ENCODE measurements at regions not wholly inside any gene's neighbourhood (a gene's known extent, or its start where the extent isn't known, plus 50 kb on each side); places are given as distances from the start of the nearest gene placed in this dataset.

DNA sequence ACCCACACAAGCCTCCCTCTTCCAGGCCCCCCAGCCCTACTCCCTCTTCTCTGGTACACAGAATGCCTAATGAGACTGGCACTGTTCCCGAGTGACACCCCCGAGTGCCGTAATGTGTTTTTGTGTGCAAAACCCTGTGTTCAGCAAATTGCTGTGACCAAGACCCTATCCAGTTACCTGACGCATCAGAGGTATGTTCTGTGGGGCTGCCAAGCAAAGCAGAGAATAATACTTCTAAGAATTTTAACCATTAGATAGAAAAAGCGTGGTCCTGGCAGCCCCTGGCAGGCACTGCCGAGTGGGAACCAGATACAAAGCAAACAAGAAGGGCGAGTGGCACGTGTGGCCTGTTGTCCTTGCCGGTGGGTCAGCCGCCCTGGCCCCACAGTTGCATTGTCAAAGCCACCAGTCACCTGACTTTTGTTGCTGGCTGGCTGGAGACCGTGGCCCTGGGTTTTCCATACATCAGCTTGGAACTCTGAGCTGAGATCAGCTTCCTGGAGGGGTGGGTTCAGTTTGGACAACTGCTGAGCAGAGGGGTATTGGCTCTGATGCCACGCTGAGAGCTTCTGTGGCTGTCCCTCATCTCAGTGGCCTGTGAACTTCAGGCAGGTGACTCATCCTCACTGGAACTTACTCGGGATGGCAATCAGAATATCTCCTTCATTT lies 69.1 kb upstream of the BRD7 start:
- no peak for ATAC-seq
- TF ChIP-seq ESRRG (CRISPR knock-in tag; IDR thresholded peaks at IDR 0.05) (no peak), TOX (CRISPR knock-in tag; IDR thresholded peaks at IDR 0.05; ENCODE audit: borderline replicate concordance) (no peak), ZNF8 (CRISPR knock-in tag; IDR thresholded peaks at IDR 0.05) (no peak), TCF4 (CRISPR knock-in tag; IDR thresholded peaks at IDR 0.05; ENCODE audit: borderline replicate concordance) (no peak), ZFP3 (CRISPR knock-in tag; IDR thresholded peaks at IDR 0.05) (no peak), OSR1 (CRISPR knock-in tag; IDR thresholded peaks at IDR 0.05) (no peak), CSDC2 (CRISPR knock-in tag; IDR thresholded peaks at IDR 0.05) (no peak), ZNF565 (CRISPR knock-in tag; conservative IDR thresholded peaks at IDR 0.05; ENCODE audit: low read depth) (no peak), ZFP30 (CRISPR knock-in tag; IDR thresholded peaks at IDR 0.05) (no peak), BACH2 (CRISPR knock-in tag; IDR thresholded peaks at IDR 0.05; ENCODE audit: borderline replicate concordance) (no peak), ZC3H10 (CRISPR knock-in tag; IDR thresholded peaks at IDR 0.05) (no peak), SNAI2 (CRISPR knock-in tag; IDR thresholded peaks at IDR 0.05) (no peak), ISL1 (CRISPR knock-in tag; IDR thresholded peaks at IDR 0.05) (no peak), GLIS3 (CRISPR knock-in tag; IDR thresholded peaks at IDR 0.05) (no peak), RARB (CRISPR knock-in tag; IDR thresholded peaks at IDR 0.05) (no peak)
- TF ChIP-seq, protein P1, sequence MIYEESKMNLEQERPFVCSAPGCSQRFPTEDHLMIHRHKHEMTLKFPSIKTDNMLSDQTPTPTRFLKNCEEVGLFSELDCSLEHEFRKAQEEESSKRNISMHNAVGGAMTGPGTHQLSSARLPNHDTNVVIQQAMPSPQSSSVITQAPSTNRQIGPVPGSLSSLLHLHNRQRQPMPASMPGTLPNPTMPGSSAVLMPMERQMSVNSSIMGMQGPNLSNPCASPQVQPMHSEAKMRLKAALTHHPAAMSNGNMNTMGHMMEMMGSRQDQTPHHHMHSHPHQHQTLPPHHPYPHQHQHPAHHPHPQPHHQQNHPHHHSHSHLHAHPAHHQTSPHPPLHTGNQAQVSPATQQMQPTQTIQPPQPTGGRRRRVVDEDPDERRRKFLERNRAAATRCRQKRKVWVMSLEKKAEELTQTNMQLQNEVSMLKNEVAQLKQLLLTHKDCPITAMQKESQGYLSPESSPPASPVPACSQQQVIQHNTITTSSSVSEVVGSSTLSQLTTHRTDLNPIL (CRISPR knock-in tag; IDR thresholded peaks at IDR 0.05; ENCODE audit: low read depth), result no peak
- TF ChIP-seq, protein P2, sequence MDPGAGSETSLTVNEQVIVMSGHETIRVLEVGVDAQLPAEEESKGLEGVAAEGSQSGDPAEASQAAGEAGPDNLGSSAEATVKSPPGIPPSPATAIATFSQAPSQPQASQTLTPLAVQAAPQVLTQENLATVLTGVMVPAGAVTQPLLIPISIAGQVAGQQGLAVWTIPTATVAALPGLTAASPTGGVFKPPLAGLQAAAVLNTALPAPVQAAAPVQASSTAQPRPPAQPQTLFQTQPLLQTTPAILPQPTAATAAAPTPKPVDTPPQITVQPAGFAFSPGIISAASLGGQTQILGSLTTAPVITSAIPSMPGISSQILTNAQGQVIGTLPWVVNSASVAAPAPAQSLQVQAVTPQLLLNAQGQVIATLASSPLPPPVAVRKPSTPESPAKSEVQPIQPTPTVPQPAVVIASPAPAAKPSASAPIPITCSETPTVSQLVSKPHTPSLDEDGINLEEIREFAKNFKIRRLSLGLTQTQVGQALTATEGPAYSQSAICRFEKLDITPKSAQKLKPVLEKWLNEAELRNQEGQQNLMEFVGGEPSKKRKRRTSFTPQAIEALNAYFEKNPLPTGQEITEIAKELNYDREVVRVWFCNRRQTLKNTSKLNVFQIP (CRISPR knock-in tag; IDR thresholded peaks at IDR 0.05; ENCODE audit: borderline replicate concordance, low read depth), result no peak
- TF ChIP-seq, protein P3, sequence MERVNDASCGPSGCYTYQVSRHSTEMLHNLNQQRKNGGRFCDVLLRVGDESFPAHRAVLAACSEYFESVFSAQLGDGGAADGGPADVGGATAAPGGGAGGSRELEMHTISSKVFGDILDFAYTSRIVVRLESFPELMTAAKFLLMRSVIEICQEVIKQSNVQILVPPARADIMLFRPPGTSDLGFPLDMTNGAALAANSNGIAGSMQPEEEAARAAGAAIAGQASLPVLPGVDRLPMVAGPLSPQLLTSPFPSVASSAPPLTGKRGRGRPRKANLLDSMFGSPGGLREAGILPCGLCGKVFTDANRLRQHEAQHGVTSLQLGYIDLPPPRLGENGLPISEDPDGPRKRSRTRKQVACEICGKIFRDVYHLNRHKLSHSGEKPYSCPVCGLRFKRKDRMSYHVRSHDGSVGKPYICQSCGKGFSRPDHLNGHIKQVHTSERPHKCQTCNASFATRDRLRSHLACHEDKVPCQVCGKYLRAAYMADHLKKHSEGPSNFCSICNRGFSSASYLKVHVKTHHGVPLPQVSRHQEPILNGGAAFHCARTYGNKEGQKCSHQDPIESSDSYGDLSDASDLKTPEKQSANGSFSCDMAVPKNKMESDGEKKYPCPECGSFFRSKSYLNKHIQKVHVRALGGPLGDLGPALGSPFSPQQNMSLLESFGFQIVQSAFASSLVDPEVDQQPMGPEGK (CRISPR knock-in tag; IDR thresholded peaks at IDR 0.05; ENCODE audit: borderline replicate concordance), result no peak

DNA sequence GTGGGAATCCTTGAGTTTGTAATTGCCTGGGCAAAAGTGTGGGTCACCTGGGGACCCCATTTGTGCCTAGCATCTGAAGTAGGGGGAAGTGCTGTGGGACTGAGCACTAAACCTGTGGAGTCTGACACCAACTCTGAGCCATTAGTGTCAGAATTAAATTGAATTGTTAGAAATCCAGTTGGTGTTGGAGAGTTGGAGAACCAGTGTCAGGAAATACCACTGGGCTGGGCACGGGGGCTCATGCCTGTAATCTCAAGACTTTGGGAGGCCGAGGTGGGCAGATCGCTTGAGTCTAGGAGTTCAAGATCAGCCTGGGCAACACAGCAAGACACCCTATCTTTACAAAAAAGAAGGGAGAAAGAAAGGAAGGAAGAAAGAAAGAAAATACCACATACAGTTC lies 67.5 kb upstream of the BRD7 start:
- ATAC-seq, result no peak
- TF ChIP-seq ESRRG (CRISPR knock-in tag; IDR thresholded peaks at IDR 0.05) (no peak), OSR1 (CRISPR knock-in tag; IDR thresholded peaks at IDR 0.05) (no peak), ISL1 (CRISPR knock-in tag; IDR thresholded peaks at IDR 0.05) (no peak), PPARA (CRISPR knock-in tag; IDR thresholded peaks at IDR 0.05; ENCODE audit: borderline replicate concordance) (no peak), ZFP30 (CRISPR knock-in tag; IDR thresholded peaks at IDR 0.05) (no peak)
- TF ChIP-seq, protein P1 (CRISPR knock-in tag; IDR thresholded peaks at IDR 0.05; ENCODE audit: low read depth), result no peak

DNA sequence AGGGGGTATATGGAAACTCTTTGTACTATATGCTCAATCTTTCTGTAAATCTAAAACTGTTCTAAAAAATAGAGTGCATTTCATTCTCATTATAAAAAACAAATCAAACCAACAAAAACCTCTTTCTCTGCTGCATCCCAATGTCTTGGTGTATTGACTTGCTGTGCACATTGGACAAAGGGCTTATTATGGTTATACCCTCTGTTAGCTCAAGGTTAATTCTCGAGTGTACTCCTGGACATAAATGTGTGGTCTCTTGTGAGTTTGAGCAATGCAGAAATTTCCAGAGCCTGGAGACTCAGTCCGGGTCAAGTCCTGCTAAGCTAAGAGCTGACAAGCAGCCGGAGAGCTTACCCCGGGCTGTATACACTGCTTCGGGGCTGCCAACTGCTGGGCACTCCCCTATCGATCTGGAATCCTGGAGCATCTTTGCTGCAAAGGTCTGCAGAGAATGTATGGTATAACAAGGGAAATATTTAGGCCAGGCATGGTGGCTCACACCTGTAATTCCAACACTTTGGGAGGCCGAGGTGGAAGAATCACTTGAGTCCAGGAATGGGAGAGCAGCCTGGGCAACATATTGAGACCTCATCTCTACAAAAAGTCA lies 66.2 kb upstream of the BRD7 start:
- no peak for TF ChIP-seq PPARA (CRISPR knock-in tag; IDR thresholded peaks at IDR 0.05; ENCODE audit: borderline replicate concordance)
- TF ChIP-seq, protein P4, sequence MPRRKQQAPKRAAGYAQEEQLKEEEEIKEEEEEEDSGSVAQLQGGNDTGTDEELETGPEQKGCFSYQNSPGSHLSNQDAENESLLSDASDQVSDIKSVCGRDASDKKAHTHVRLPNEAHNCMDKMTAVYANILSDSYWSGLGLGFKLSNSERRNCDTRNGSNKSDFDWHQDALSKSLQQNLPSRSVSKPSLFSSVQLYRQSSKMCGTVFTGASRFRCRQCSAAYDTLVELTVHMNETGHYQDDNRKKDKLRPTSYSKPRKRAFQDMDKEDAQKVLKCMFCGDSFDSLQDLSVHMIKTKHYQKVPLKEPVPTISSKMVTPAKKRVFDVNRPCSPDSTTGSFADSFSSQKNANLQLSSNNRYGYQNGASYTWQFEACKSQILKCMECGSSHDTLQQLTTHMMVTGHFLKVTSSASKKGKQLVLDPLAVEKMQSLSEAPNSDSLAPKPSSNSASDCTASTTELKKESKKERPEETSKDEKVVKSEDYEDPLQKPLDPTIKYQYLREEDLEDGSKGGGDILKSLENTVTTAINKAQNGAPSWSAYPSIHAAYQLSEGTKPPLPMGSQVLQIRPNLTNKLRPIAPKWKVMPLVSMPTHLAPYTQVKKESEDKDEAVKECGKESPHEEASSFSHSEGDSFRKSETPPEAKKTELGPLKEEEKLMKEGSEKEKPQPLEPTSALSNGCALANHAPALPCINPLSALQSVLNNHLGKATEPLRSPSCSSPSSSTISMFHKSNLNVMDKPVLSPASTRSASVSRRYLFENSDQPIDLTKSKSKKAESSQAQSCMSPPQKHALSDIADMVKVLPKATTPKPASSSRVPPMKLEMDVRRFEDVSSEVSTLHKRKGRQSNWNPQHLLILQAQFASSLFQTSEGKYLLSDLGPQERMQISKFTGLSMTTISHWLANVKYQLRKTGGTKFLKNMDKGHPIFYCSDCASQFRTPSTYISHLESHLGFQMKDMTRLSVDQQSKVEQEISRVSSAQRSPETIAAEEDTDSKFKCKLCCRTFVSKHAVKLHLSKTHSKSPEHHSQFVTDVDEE (CRISPR knock-in tag; IDR thresholded peaks at IDR 0.05), result no peak
- TF ChIP-seq ZNF565 (CRISPR knock-in tag; conservative IDR thresholded peaks at IDR 0.05; ENCODE audit: low read depth), result no peak
- TF ChIP-seq TOX (CRISPR knock-in tag; IDR thresholded peaks at IDR 0.05; ENCODE audit: borderline replicate concordance), result no peak
- no peak for ATAC-seq
